GM12878 (cell line): ENCODE measurements at regions not wholly inside any gene's neighbourhood (a gene's known extent, or its start where the extent isn't known, plus 50 kb on each side); places are given as distances from the start of the nearest gene placed in this dataset.

Experiments used
- CEBPB ChIP-seq, 2 experiments: fragments of 150-350 bp in 1 of 2; IDR thresholded peaks; 2 replicates each; pipeline ENCODE4 v1.6.1; 2012 to 2014; ENCODE audit warnings: low read depth in 2 of 2, low read length in 2 of 2, borderline replicate concordance in 1 of 2, inconsistent platforms in 1 of 2
- EZH2 ChIP-seq: IDR thresholded peaks from 2 replicates; pipeline ENCODE4 v1.6.1; 2012; ENCODE audit warnings: low read depth, mild to moderate bottlenecking, control low read depth, inconsistent platforms, low read length, borderline replicate concordance; ENCODE audit not compliant: control insufficient read depth
- POLR2AphosphoS5 ChIP-seq: IDR thresholded peaks from 2 replicates; pipeline ENCODE4 v1.6.1; 2011; ENCODE audit warnings: mild to moderate bottlenecking, low read length, inconsistent platforms
- RAD21 ChIP-seq: IDR thresholded peaks from 2 replicates; pipeline ENCODE4 v1.6.1; 2011; ENCODE audit warnings: mild to moderate bottlenecking, low read depth, low read length, moderate library complexity; ENCODE audit not compliant: insufficient read depth

DNA sequence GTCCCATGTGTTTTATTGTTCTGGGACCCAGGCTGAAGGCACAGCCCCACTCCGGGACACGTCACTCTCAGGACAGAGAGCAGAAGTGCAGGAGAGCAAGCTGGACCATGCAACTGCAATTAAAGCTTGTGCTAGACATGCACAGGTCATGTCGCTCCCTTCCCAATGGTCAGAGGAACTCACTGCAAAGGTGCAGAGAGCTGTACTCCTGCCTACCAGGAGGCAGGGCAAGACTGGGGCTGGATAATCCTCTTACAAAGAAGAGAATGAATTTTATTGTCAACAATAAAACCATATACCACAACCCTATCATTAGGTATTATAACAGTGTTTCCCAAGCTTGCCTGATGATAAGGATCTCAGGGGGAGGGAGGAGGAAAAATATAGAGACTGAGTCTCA lies 74.0 kb upstream of the NEK6 start:
- no peak for TF ChIP-seq CEBPB (IDR thresholded peaks at IDR 0.05; ENCODE audit: borderline replicate concordance in 1 of 2, low read depth in 2 of 2, low read length in 2 of 2)
- no peak for TF ChIP-seq EZH2
- no peak for TF ChIP-seq RAD21
- TF ChIP-seq POLR2AphosphoS5: no peak
